ENCODE measurements at regions not wholly inside any gene's neighbourhood (a gene's known extent, or its start where the extent isn't known, plus 50 kb on each side); places are given as distances from the start of the nearest gene placed in this dataset.

DNA sequence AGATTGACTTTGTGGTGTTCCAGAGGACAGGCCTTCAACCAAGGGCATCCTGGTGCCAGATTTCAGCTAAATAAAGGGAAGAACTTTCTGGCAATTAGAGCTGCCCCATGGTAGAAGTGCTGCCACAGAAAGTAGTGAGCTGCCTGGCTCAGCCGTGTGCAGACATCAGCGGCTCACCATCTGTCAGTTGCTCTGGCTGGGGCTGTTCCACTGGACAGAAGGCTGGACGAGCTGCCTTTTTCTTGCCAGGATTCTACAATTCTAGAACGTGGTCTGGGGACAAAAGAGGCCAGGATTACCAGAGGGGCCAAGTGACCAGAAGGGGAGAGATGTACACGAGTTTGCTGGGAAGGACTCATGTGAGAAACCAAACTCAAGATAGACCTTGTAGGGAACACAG, 107.0 kb upstream of the RPL38 start:
- TF ChIP-seq, protein P1, sequence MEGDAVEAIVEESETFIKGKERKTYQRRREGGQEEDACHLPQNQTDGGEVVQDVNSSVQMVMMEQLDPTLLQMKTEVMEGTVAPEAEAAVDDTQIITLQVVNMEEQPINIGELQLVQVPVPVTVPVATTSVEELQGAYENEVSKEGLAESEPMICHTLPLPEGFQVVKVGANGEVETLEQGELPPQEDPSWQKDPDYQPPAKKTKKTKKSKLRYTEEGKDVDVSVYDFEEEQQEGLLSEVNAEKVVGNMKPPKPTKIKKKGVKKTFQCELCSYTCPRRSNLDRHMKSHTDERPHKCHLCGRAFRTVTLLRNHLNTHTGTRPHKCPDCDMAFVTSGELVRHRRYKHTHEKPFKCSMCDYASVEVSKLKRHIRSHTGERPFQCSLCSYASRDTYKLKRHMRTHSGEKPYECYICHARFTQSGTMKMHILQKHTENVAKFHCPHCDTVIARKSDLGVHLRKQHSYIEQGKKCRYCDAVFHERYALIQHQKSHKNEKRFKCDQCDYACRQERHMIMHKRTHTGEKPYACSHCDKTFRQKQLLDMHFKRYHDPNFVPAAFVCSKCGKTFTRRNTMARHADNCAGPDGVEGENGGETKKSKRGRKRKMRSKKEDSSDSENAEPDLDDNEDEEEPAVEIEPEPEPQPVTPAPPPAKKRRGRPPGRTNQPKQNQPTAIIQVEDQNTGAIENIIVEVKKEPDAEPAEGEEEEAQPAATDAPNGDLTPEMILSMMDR (IDR thresholded peaks at IDR 0.05), result no peak
- no peak for TF ChIP-seq EP300 (IDR thresholded peaks at IDR 0.05)
- TF ChIP-seq POLR2AphosphoS5 (IDR thresholded peaks at IDR 0.05), result no peak
